H1 (cell line): ENCODE measurements at regions not wholly inside any gene's neighbourhood (a gene's known extent, or its start where the extent isn't known, plus 50 kb on each side); places are given as distances from the start of the nearest gene placed in this dataset.

ENCODE experiments used
- CTCF ChIA-PET: fragments of 300-600 bp; sonication (Branson Sonifier 250); formaldehyde crosslinking; loops from one replicate; lab custom pipeline; 2021; ENCODE audit not compliant: partially characterized antibody; lab: Charles Lee
- POLR2A ChIA-PET: fragments of 300-600 bp; sonication (Branson Sonifier 250); formaldehyde crosslinking; loops from one replicate; lab custom pipeline; 2021; ENCODE audit warnings: inconsistent platforms; ENCODE audit not compliant: partially characterized antibody; lab: Charles Lee
- DNase-seq, 2 experiments: peaks; one replicate each; pipeline versions ENCODE4 v3.0.0 to v3.0.0-alpha.2; 2010 to 2022; ENCODE audit warnings: low spot score in 2 of 2, low read depth in 1 of 2, mixed read lengths in 1 of 2
- FAIRE-seq: peaks from 2 replicates; lab custom pipeline; 2011; peaks lifted over from hg19 to GRCh38; lab: Jason Lieb, UNC
- H2AFZ ChIP-seq: 2 replicates; pipeline ENCODE4 v1.8.1; 2012; ENCODE audit warnings: low read length, inconsistent platforms
- H2AK5ac ChIP-seq: 2 replicates; pipeline ENCODE4 v1.6.1; 2013; ENCODE audit warnings: low read depth, low read length
- H2BK120ac ChIP-seq: replicated peaks from 2 replicates; pipeline ENCODE3; 2013; ENCODE audit warnings: low read depth, low read length, inconsistent platforms
- H2BK12ac ChIP-seq: 2 replicates; pipeline ENCODE4 v1.6.1; 2013; ENCODE audit warnings: low read depth, low read length
- H2BK15ac ChIP-seq: 2 replicates; pipeline ENCODE4 v1.6.1; 2013; ENCODE audit warnings: low read length
- H2BK20ac ChIP-seq: 2 replicates; pipeline ENCODE4 v1.6.1; 2013; ENCODE audit warnings: low read length
- H2BK5ac ChIP-seq: 2 replicates; pipeline ENCODE4 v1.6.1; 2013; ENCODE audit warnings: low read depth, low read length
- H3K14ac ChIP-seq: 2 replicates; pipeline ENCODE4 v1.6.1; 2013; ENCODE audit warnings: inconsistent platforms; ENCODE audit not compliant: insufficient read length
- H3K18ac ChIP-seq: 2 replicates; pipeline ENCODE4 v1.6.1; 2013; ENCODE audit warnings: low read length; ENCODE audit errors: extremely low read depth
- H3K23ac ChIP-seq: 2 replicates; pipeline ENCODE4 v1.6.1; 2013; ENCODE audit warnings: inconsistent platforms; ENCODE audit not compliant: insufficient read length
- H3K23me2 ChIP-seq: 2 replicates; pipeline ENCODE4 v1.6.1; 2013; ENCODE audit warnings: low read depth, low read length
- H3K27ac ChIP-seq: 2 replicates; pipeline ENCODE4 v1.6.1; 2011; ENCODE audit warnings: low read depth, low read length, inconsistent platforms
- H3K27me3 ChIP-seq, 4 experiments: replicated peaks in 1 of 4; 1 replicate in 1 of 4; 2 replicates in 3 of 4; pipeline versions ENCODE4 v1.6.1 to v1.8.1; 2011 to 2013; ENCODE audit warnings: low read length in 3 of 4, mild to moderate bottlenecking in 3 of 4, inconsistent platforms in 2 of 4, mixed read lengths in 2 of 4, moderate library complexity in 1 of 4; ENCODE audit not compliant: control insufficient read depth in 3 of 4, insufficient read depth in 3 of 4; ENCODE audit errors: extremely low read depth in 1 of 4
- H3K36me3 ChIP-seq, 4 experiments: 2 replicates each; pipeline versions ENCODE4 v1.6.1 to v1.8.1; 2011 to 2013; ENCODE audit warnings: mild to moderate bottlenecking in 4 of 4, low read length in 3 of 4, moderate library complexity in 2 of 4, control low read depth in 1 of 4, inconsistent platforms in 1 of 4; ENCODE audit not compliant: insufficient read depth in 4 of 4, control insufficient read depth in 2 of 4
- H3K4ac ChIP-seq: replicated peaks from 2 replicates; pipeline ENCODE3; 2013; ENCODE audit warnings: low read length, low read depth, mixed read lengths, inconsistent platforms; ENCODE audit not compliant: insufficient read length
- H3K4me1 ChIP-seq, 4 experiments: replicated peaks in 1 of 4; 1 replicate in 1 of 4; 2 replicates in 3 of 4; pipeline versions ENCODE4 v1.6.1 to v1.8.1; 2011 to 2013; ENCODE audit warnings: low read length in 3 of 4, inconsistent platforms in 2 of 4, mixed read lengths in 1 of 4; ENCODE audit not compliant: insufficient read depth in 4 of 4, control insufficient read depth in 3 of 4
- H3K4me2 ChIP-seq, 2 experiments: 2 replicates each; pipeline versions ENCODE4 v1.6.1 to v1.8.1; 2011 to 2013; ENCODE audit warnings: low read depth in 2 of 2, low read length in 2 of 2, control low read depth in 1 of 2, inconsistent platforms in 1 of 2, mild to moderate bottlenecking in 1 of 2; ENCODE audit not compliant: insufficient read depth in 1 of 2
- H3K4me3 ChIP-seq, 4 experiments: fragments of 200-600, 300-600 bp in 1 of 4; sonication (generic), shearing (Covaris generic), sonication (Bioruptor Twin) in 1 of 4; 2 replicates each; pipeline versions ENCODE4 v1.5.1 to v1.8.1; 2011 to 2016; ENCODE audit warnings: low read length in 4 of 4, low read depth in 3 of 4, control low read depth in 2 of 4, inconsistent platforms in 2 of 4, mild to moderate bottlenecking in 2 of 4, mixed read lengths in 1 of 4, moderate library complexity in 1 of 4; ENCODE audit not compliant: insufficient read depth in 2 of 4; ENCODE audit errors: extremely low read depth in 1 of 4
- H3K56ac ChIP-seq: replicated peaks from 2 replicates; pipeline ENCODE3; 2013; ENCODE audit warnings: low read depth, mild to moderate bottlenecking, mixed read lengths, low read length, inconsistent platforms; ENCODE audit not compliant: insufficient read length
- H3K79me1 ChIP-seq: 2 replicates; pipeline ENCODE4 v1.6.1; 2013; ENCODE audit warnings: low read depth, low read length, control low read depth
- H3K79me2 ChIP-seq, 2 experiments: 2 replicates each; pipeline versions ENCODE4 v1.6.1 to v1.8.1; 2012 to 2013; ENCODE audit warnings: low read length in 2 of 2, mild to moderate bottlenecking in 2 of 2, inconsistent platforms in 1 of 2; ENCODE audit not compliant: insufficient read depth in 2 of 2, control insufficient read depth in 1 of 2
- H3K9ac ChIP-seq, 4 experiments: replicated peaks in 1 of 4; 1 replicate in 1 of 4; 2 replicates in 3 of 4; pipeline versions ENCODE4 v1.6.1 to v1.8.1; 2011 to 2013; ENCODE audit warnings: low read depth in 3 of 4, low read length in 3 of 4, control low read depth in 2 of 4, mild to moderate bottlenecking in 2 of 4, moderate library complexity in 2 of 4, inconsistent platforms in 1 of 4; ENCODE audit errors: extremely low read depth in 1 of 4
- H3K9me3 ChIP-seq, 2 experiments: 2 replicates each; pipeline versions ENCODE4 v1.6.1 to v1.8.1; 2012 to 2013; ENCODE audit warnings: mild to moderate bottlenecking in 2 of 2, moderate library complexity in 2 of 2, control low read depth in 1 of 2, inconsistent platforms in 1 of 2, low read depth in 1 of 2, low read length in 1 of 2, mixed read lengths in 1 of 2; ENCODE audit not compliant: insufficient read depth in 2 of 2
- H4K20me1 ChIP-seq, 2 experiments: replicated peaks in 1 of 2; 2 replicates each; pipeline versions ENCODE3 to v1.8.1; 2011 to 2013; ENCODE audit warnings: inconsistent platforms in 2 of 2, low read length in 2 of 2, mild to moderate bottlenecking in 1 of 2; ENCODE audit not compliant: insufficient read depth in 2 of 2, control insufficient read depth in 1 of 2
- H4K5ac ChIP-seq: 2 replicates; pipeline ENCODE4 v1.6.1; 2013; ENCODE audit warnings: low read length, low read depth, mixed read lengths, inconsistent platforms; ENCODE audit not compliant: insufficient read length
- H4K8ac ChIP-seq: 2 replicates; pipeline ENCODE4 v1.8.0; 2013; ENCODE audit warnings: mild to moderate bottlenecking, moderate library complexity, low read length, inconsistent platforms; ENCODE audit not compliant: insufficient read depth; ENCODE audit errors: extremely low read depth
- H4K91ac ChIP-seq: replicated peaks from 2 replicates; pipeline ENCODE3; 2013; ENCODE audit warnings: low read length, mixed read lengths, inconsistent platforms; ENCODE audit not compliant: insufficient read length
- CEBPB ChIP-seq: IDR thresholded peaks from 2 replicates; pipeline ENCODE4 v1.6.1; 2012; ENCODE audit warnings: low read depth, low read length
- HDAC6 ChIP-seq: IDR thresholded peaks from one replicate; pipeline ENCODE4 v1.7.1; 2012; ENCODE audit warnings: low read depth, mild to moderate bottlenecking, inconsistent platforms, low read length, moderate library complexity
- JUND ChIP-seq: IDR thresholded peaks from 2 replicates; pipeline ENCODE4 v1.6.1; 2011; ENCODE audit warnings: mild to moderate bottlenecking, improper control_type of control experiment, low read length
- KDM1A ChIP-seq: fragments of 200-600, 300-600 bp; sonication (generic); IDR thresholded peaks from 2 replicates; pipeline ENCODE4 v1.7.1; 2016; ENCODE audit warnings: mild to moderate bottlenecking, low read length, borderline replicate concordance
- KDM5A ChIP-seq: fragments of 200-600 bp; IDR thresholded peaks from 2 replicates; pipeline ENCODE4 v1.7.1; 2012; ENCODE audit warnings: mild to moderate bottlenecking, low read length, inconsistent platforms, mixed read lengths
- MAFK ChIP-seq: IDR thresholded peaks from 2 replicates; pipeline ENCODE4 v1.6.1; 2012; ENCODE audit warnings: low read depth, mild to moderate bottlenecking, improper control_type of control experiment, low read length
- NRF1 ChIP-seq: IDR thresholded peaks from 2 replicates; pipeline ENCODE4 v1.6.1; 2011; ENCODE audit warnings: mild to moderate bottlenecking, low read depth, low read length, improper control_type of control experiment
- PHF8 ChIP-seq: fragments of 200-600 bp; sonication (generic); conservative IDR thresholded peaks from 2 replicates; pipeline ENCODE4 v1.7.1; 2012; ENCODE audit warnings: low read depth, mild to moderate bottlenecking, inconsistent platforms, low read length, moderate library complexity
- SIRT6 ChIP-seq: IDR thresholded peaks from one replicate; pipeline ENCODE4 v1.7.1; 2012; ENCODE audit warnings: low read length, inconsistent platforms
- TEAD4 ChIP-seq: IDR thresholded peaks from 2 replicates; pipeline ENCODE4 v1.6.1; 2012; ENCODE audit warnings: low read depth, low read length, inconsistent platforms, mixed read lengths
- whole genome bisulfite sequencing, 2 experiments: shearing (Covaris generic) in 1 of 2; methylation state at CpG; one replicate each; pipeline versions ENCODE4 v1.1.6 to v1.1.7; 2013 to 2015; ENCODE audit warnings: low lambda C conversion rate in 2 of 2, mixed read lengths in 2 of 2, inconsistent platforms in 1 of 2, low coverage in 1 of 2, missing lambda C conversion rate in 1 of 2; ENCODE audit not compliant: insufficient replicate concordance in 2 of 2, insufficient coverage in 1 of 2, insufficient read length in 1 of 2; ENCODE audit errors: extremely low coverage in 1 of 2, missing lambda C conversion rate in 1 of 2; 5-methylcytosine and 5-hydroxymethylcytosine counted together
- TF ChIP-seq, protein P1 (sequence below): IDR thresholded peaks from 2 replicates; pipeline ENCODE4 v1.6.1; 2012; ENCODE audit warnings: inconsistent platforms

DNA sequence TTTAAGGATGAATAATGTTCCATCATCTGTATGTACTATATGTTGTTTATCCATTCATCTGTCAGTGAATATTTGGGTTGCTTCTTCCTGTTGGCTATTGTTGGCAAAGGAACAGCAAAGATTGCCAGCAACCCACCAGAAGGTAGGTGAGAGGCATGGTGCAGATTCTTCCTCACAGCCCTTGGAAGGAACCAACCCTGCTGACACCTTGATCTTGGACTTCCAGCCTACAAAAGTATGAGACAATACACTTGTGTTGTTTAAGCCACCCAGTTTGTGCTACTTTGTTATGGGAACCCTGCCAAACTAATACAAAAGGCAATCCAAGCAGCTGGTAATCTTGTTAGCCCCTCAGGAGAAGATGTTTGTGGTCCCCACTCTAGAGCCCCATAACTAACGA is 122.0 kb downstream of the CARTPT start:
- H2AK5ac ChIP-seq: no peak overlapping the region
- H4K91ac ChIP-seq: no peak overlapping the region
- H3K9ac ChIP-seq: no peak overlapping the region
- no peak overlapping the region for H3K4ac ChIP-seq
- no peak overlapping the region for H3K14ac ChIP-seq
- no peak overlapping the region for H3K4me2 ChIP-seq
- peaks cover 0 to 1% (median 0%) of the 10 kb centered on the region in 4 experiments; a peak in 2 of 7 replicates for H3K27me3 ChIP-seq
- no peaks in the 10 kb centered on the region for H3K79me2 ChIP-seq
- no peak overlapping the region for H4K5ac ChIP-seq
- no peak overlapping the region for H2BK15ac ChIP-seq
- H2BK20ac ChIP-seq: no peak overlapping the region
- no peaks in the 10 kb centered on the region for H3K79me1 ChIP-seq
- no peak for DNase-seq
- no peak overlapping the region for H3K4me3 ChIP-seq
- no peak overlapping the region for H2BK120ac ChIP-seq
- no peak overlapping the region for H4K8ac ChIP-seq
- POLR2A ChIA-PET: no interaction called here
- H2BK5ac ChIP-seq: no peak overlapping the region
- H3K23ac ChIP-seq: no peak overlapping the region
- no peaks in the 10 kb centered on the region for H3K23me2 ChIP-seq
- H3K18ac ChIP-seq: no peak overlapping the region
- H3K9me3 ChIP-seq: no peaks in the 10 kb centered on the region; a peak in 1 of 4 replicates
- no peak for TF ChIP-seq PHF8
- no peak for TF ChIP-seq JUND
- no peak for TF ChIP-seq CEBPB
- TF ChIP-seq SIRT6: no peak
- TF ChIP-seq TEAD4: no peak
- TF ChIP-seq HDAC6: no peak
- TF ChIP-seq MAFK: no peak
- no peak for TF ChIP-seq NRF1
- TF ChIP-seq KDM1A: no peak
- no peak for TF ChIP-seq KDM5A
- TF ChIP-seq, protein P1, sequence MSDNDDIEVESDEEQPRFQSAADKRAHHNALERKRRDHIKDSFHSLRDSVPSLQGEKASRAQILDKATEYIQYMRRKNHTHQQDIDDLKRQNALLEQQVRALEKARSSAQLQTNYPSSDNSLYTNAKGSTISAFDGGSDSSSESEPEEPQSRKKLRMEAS: no peak
- H4K20me1 ChIP-seq: no peaks in the 10 kb centered on the region
- no peak overlapping the region for H3K27ac ChIP-seq
- H2BK12ac ChIP-seq: no peak overlapping the region
- no peaks in the 10 kb centered on the region for H3K36me3 ChIP-seq
- CTCF ChIA-PET: interaction anchor here (0.6 kb wide), 1 partner anchor 73 kb away, joined by 3 read pairs; no protein-coding TSS in a partner anchor
- 67% methylated on average over 1 of the region's 1 CpG; no CpG with 5 or more reads in 1 of the 2 experiments for WGBS, 2 experiments
- no peaks in the 10 kb centered on the region for H3K4me1 ChIP-seq
- no peak for FAIRE-seq
- no peak overlapping the region for H2AFZ ChIP-seq
- H3K56ac ChIP-seq: no peak overlapping the region
